Liver (tissue), 8 donors: ENCODE measurements at regions not wholly inside any gene's neighbourhood (a gene's known extent, or its start where the extent isn't known, plus 50 kb on each side); places are given as distances from the start of the nearest gene placed in this dataset.
"Not testable (repeated sequence)": the region's sequence is repeated elsewhere in the genome, so short reads cannot be mapped to it uniquely, and the experiment has no call there.

Experiments
- DNase-seq: peaks from one replicate; pipeline ENCODE4 v3.0.0-alpha.2; 2017; ENCODE audit warnings: low spot score
- H3K27ac ChIP-seq, 2 donors: one replicate each; pipeline ENCODE4 v1.7.0; 2013; ENCODE audit warnings: inconsistent platforms in 2 of 2, low read length in 2 of 2, control low read depth in 1 of 2, low read depth in 1 of 2, mild to moderate bottlenecking in 1 of 2
- H3K27me3 ChIP-seq, 4 donors: one replicate each; pipeline versions ENCODE4 v1.6.1 to v1.7.0; 2013; ENCODE audit warnings: low read length in 3 of 4, inconsistent platforms in 1 of 4, mild to moderate bottlenecking in 1 of 4, moderate library complexity in 1 of 4; ENCODE audit not compliant: control insufficient read depth in 4 of 4, insufficient read depth in 4 of 4
- H3K36me3 ChIP-seq, 4 donors: one replicate each; pipeline versions ENCODE4 v1.6.1 to v1.7.0; 2013; ENCODE audit warnings: low read length in 3 of 4, mild to moderate bottlenecking in 3 of 4, low read depth in 1 of 4, moderate library complexity in 1 of 4; ENCODE audit not compliant: control insufficient read depth in 4 of 4, insufficient read depth in 3 of 4
- H3K4me1 ChIP-seq, 4 donors: one replicate each; pipeline versions ENCODE4 v1.6.1 to v1.7.0; 2013; ENCODE audit warnings: low read length in 3 of 4, mild to moderate bottlenecking in 3 of 4, moderate library complexity in 1 of 4; ENCODE audit not compliant: control insufficient read depth in 4 of 4, insufficient read depth in 4 of 4
- H3K4me3 ChIP-seq, 3 donors: one replicate each; pipeline versions ENCODE4 v1.6.1 to v1.7.0; 2013; ENCODE audit warnings: low read length in 3 of 3, control low read depth in 1 of 3, low read depth in 1 of 3, mild to moderate bottlenecking in 1 of 3
- H3K9ac ChIP-seq, 2 donors: one replicate each; pipeline ENCODE4 v1.7.0; 2013; ENCODE audit warnings: low read length in 2 of 2, mild to moderate bottlenecking in 2 of 2, moderate library complexity in 2 of 2, control low read depth in 1 of 2, low read depth in 1 of 2
- H3K9me3 ChIP-seq, 4 donors: one replicate each; pipeline versions ENCODE4 v1.6.1 to v1.7.0; 2013; ENCODE audit warnings: low read length in 3 of 4; ENCODE audit not compliant: control insufficient read depth in 4 of 4
- EGR1 ChIP-seq, 2 donors: IDR thresholded peaks; 2 replicates each; pipeline ENCODE4 v1.6.1; 2016 to 2018; ENCODE audit warnings: antibody characterized with exemption in 2 of 2, low read depth in 2 of 2
- FOXA1 ChIP-seq: IDR thresholded peaks from 2 replicates; pipeline ENCODE4 v1.6.1; 2016; ENCODE audit warnings: antibody characterized with exemption
- FOXA2 ChIP-seq: IDR thresholded peaks from 2 replicates; pipeline ENCODE4 v1.6.1; 2016; ENCODE audit warnings: antibody characterized with exemption
- GABPA ChIP-seq, 2 donors: IDR thresholded peaks in 1 of 2; conservative IDR thresholded peaks in 1 of 2; 2 replicates each; pipeline ENCODE4 v1.6.1; 2016; ENCODE audit warnings: antibody characterized with exemption in 2 of 2, mild to moderate bottlenecking in 1 of 2, moderate library complexity in 1 of 2
- HNF4A ChIP-seq, 2 donors: conservative IDR thresholded peaks; 2 replicates each; pipeline ENCODE4 v1.6.1; 2016; ENCODE audit warnings: antibody characterized with exemption in 2 of 2, mild to moderate bottlenecking in 2 of 2
- HNF4G ChIP-seq: IDR thresholded peaks from 2 replicates; pipeline ENCODE4 v1.6.1; 2016; ENCODE audit warnings: antibody characterized with exemption
- JUND ChIP-seq, 2 donors: IDR thresholded peaks; 2 replicates each; pipeline ENCODE4 v1.6.1; 2016; ENCODE audit warnings: antibody characterized with exemption in 2 of 2
- NR2F2 ChIP-seq: IDR thresholded peaks from 2 replicates; pipeline ENCODE4 v1.6.1; 2016; ENCODE audit warnings: antibody characterized with exemption
- RAD21 ChIP-seq, 2 donors: IDR thresholded peaks; 2 replicates each; pipeline ENCODE4 v1.6.1; 2016; ENCODE audit warnings: antibody characterized with exemption in 2 of 2, mild to moderate bottlenecking in 2 of 2
- RXRA ChIP-seq, 2 donors: IDR thresholded peaks; 2 replicates each; pipeline ENCODE4 v1.6.1; 2017 to 2018; ENCODE audit warnings: antibody characterized with exemption in 2 of 2, mild to moderate bottlenecking in 1 of 2
- SP1 ChIP-seq: IDR thresholded peaks from 2 replicates; pipeline ENCODE4 v1.6.1; 2018; ENCODE audit warnings: antibody characterized with exemption, mild to moderate bottlenecking
- TAF1 ChIP-seq: conservative IDR thresholded peaks from 2 replicates; pipeline ENCODE4 v1.6.1; 2016; ENCODE audit warnings: antibody characterized with exemption, mild to moderate bottlenecking
- YY1 ChIP-seq: IDR thresholded peaks from 2 replicates; pipeline ENCODE4 v1.6.1; 2016; ENCODE audit warnings: antibody characterized with exemption, mild to moderate bottlenecking
- WGBS: extraction: QIAGEN DNeasy Blood & Tissue Kit; methylation state at CpG from one replicate; pipeline ENCODE4 v1.1.7; 2013; 5-methylcytosine and 5-hydroxymethylcytosine counted together
- TF ChIP-seq, protein P1 (sequence below): IDR thresholded peaks from 2 replicates; pipeline ENCODE4 v1.6.1; 2016; ENCODE audit warnings: antibody characterized with exemption, mild to moderate bottlenecking
- TF ChIP-seq, protein P2 (sequence below): IDR thresholded peaks from 2 replicates; pipeline ENCODE4 v1.6.1; 2016; ENCODE audit warnings: antibody characterized with exemption
- TF ChIP-seq, protein P3 (sequence below): fragments of 150-350 bp; IDR thresholded peaks from 2 replicates; pipeline ENCODE4 v1.5.1; 2017; ENCODE audit warnings: improper control_type of control experiment, low read depth, low read length; ENCODE audit not compliant: missing input control
- TF ChIP-seq, protein P4 (sequence below): IDR thresholded peaks from 2 replicates; pipeline ENCODE4 v1.6.1; 2016; ENCODE audit warnings: antibody characterized with exemption
- TF ChIP-seq, protein P5 (sequence below): IDR thresholded peaks from 2 replicates; pipeline ENCODE4 v1.6.1; 2016; ENCODE audit warnings: antibody characterized with exemption
- donor health status: healthy.
- donor health status: healthy.
- donor health status: healthy.
- donor health status: healthy.
- donor health status: healthy.

DNA sequence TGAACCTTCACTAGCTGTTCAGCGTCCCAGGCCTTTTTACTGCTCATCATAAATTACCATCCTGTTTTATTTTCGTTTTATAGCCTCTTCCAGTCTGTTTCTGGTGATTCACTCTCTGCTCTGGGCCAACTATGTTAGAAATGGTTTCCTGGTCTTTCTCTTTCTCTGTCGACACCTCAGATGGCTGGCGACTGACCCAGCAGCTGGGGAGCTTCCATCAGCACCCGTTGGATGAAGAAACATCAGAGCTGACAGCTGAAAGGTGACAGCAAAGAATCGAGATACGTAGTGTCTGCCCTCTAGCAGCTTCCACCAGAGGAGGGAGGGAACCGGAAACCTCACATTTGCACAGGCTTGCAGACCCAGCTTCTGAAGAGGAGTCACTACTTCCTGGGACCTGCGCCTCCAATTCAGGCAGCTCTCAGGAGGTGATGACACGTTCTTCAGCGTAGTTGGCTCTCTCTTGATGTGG is 82.9 kb upstream of the MLN start (continued):
- TF ChIP-seq RAD21 (IDR thresholded peaks at IDR 0.05) (no peak), HNF4G (no peak), HNF4A (conservative IDR thresholded peaks at IDR 0.05) (no peak), TAF1 (no peak), YY1 (no peak), JUND (IDR thresholded peaks at IDR 0.05) (no peak)
- TF ChIP-seq, protein P1, sequence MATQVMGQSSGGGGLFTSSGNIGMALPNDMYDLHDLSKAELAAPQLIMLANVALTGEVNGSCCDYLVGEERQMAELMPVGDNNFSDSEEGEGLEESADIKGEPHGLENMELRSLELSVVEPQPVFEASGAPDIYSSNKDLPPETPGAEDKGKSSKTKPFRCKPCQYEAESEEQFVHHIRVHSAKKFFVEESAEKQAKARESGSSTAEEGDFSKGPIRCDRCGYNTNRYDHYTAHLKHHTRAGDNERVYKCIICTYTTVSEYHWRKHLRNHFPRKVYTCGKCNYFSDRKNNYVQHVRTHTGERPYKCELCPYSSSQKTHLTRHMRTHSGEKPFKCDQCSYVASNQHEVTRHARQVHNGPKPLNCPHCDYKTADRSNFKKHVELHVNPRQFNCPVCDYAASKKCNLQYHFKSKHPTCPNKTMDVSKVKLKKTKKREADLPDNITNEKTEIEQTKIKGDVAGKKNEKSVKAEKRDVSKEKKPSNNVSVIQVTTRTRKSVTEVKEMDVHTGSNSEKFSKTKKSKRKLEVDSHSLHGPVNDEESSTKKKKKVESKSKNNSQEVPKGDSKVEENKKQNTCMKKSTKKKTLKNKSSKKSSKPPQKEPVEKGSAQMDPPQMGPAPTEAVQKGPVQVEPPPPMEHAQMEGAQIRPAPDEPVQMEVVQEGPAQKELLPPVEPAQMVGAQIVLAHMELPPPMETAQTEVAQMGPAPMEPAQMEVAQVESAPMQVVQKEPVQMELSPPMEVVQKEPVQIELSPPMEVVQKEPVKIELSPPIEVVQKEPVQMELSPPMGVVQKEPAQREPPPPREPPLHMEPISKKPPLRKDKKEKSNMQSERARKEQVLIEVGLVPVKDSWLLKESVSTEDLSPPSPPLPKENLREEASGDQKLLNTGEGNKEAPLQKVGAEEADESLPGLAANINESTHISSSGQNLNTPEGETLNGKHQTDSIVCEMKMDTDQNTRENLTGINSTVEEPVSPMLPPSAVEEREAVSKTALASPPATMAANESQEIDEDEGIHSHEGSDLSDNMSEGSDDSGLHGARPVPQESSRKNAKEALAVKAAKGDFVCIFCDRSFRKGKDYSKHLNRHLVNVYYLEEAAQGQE: no peak

DNA sequence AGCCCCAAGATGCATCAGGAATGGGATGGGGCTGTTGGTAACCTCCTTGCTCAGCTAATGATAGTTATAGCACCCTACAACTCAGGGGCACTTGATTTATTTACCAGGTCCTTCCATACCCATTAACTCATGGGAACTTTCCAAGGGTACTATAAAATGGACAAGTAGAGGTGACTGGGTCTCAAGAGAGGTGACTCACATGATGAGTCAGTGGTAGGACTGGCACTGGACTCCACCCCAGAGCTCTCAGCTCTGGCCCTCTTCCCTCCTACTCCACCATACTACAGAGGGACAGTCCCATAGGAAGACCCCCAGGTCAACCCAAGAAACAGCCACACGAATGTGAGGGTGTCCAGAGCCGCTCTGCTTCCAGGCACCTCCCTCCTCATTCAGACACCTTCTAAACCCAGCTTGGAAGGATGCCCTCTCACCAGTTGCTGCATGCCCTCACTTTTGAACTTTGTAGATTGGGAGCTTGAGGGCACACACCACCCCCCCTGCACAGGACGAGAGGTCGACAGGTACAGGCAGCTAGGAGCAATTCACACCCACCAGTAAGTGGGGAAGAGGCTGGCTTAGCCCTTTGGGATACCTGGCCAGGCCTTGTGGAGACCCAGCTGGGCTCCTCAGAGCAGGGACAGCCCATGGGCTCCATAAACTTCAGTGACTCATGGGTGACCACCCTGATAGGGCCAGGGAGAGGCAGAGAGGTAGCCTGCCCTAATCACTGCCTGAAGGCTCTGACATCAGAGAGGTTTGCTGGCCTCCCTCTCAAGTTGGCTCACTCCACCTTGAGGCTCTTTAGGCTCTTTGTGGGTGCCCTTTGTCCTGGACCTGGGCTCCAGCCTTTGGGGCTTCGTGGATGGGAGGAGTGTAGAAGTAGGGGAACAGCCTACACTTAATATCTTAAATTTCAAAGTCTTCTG is 81.6 kb upstream of the MLN start:
- Histone ChIP-seq H3K9ac (no peak overlapping the region), H3K9me3 (no peaks in the 10 kb centered on the region), H3K4me3 (no peak overlapping the region), H3K27me3 (no peaks in the 10 kb centered on the region), H3K27ac (no peak overlapping the region), H3K36me3 (no peaks in the 10 kb centered on the region), H3K4me1 (no peaks in the 10 kb centered on the region)
- DNase-seq: no peak
- 83% methylated on average over 5 of the region's 5 CpGs for WGBS
- TF ChIP-seq JUND (IDR thresholded peaks at IDR 0.05) (no peak), SP1 (no peak), FOXA1 (no peak), HNF4A (conservative IDR thresholded peaks at IDR 0.05) (no peak), GABPA (IDR thresholded peaks at IDR 0.05 in 1 of 2, conservative IDR thresholded peaks at IDR 0.05 in 1 of 2) (no peak), FOXA2 (no peak), RXRA (IDR thresholded peaks at IDR 0.05) (no peak), RAD21 (IDR thresholded peaks at IDR 0.05) (no peak), TAF1 (no peak), YY1 (no peak), HNF4G (no peak), EGR1 (IDR thresholded peaks at IDR 0.05; ENCODE audit: low read depth in 2 of 2) (no peak), NR2F2 (no peak)
- TF ChIP-seq, protein P2, sequence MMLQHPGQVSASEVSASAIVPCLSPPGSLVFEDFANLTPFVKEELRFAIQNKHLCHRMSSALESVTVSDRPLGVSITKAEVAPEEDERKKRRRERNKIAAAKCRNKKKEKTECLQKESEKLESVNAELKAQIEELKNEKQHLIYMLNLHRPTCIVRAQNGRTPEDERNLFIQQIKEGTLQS: no peak
- TF ChIP-seq, protein P1: no peak
- TF ChIP-seq, protein P3, sequence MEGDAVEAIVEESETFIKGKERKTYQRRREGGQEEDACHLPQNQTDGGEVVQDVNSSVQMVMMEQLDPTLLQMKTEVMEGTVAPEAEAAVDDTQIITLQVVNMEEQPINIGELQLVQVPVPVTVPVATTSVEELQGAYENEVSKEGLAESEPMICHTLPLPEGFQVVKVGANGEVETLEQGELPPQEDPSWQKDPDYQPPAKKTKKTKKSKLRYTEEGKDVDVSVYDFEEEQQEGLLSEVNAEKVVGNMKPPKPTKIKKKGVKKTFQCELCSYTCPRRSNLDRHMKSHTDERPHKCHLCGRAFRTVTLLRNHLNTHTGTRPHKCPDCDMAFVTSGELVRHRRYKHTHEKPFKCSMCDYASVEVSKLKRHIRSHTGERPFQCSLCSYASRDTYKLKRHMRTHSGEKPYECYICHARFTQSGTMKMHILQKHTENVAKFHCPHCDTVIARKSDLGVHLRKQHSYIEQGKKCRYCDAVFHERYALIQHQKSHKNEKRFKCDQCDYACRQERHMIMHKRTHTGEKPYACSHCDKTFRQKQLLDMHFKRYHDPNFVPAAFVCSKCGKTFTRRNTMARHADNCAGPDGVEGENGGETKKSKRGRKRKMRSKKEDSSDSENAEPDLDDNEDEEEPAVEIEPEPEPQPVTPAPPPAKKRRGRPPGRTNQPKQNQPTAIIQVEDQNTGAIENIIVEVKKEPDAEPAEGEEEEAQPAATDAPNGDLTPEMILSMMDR: no peak
- TF ChIP-seq, protein P4, sequence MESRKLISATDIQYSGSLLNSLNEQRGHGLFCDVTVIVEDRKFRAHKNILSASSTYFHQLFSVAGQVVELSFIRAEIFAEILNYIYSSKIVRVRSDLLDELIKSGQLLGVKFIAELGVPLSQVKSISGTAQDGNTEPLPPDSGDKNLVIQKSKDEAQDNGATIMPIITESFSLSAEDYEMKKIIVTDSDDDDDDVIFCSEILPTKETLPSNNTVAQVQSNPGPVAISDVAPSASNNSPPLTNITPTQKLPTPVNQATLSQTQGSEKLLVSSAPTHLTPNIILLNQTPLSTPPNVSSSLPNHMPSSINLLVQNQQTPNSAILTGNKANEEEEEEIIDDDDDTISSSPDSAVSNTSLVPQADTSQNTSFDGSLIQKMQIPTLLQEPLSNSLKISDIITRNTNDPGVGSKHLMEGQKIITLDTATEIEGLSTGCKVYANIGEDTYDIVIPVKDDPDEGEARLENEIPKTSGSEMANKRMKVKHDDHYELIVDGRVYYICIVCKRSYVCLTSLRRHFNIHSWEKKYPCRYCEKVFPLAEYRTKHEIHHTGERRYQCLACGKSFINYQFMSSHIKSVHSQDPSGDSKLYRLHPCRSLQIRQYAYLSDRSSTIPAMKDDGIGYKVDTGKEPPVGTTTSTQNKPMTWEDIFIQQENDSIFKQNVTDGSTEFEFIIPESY: no peak
- TF ChIP-seq, protein P5, sequence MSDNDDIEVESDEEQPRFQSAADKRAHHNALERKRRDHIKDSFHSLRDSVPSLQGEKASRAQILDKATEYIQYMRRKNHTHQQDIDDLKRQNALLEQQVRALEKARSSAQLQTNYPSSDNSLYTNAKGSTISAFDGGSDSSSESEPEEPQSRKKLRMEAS: no peak

DNA sequence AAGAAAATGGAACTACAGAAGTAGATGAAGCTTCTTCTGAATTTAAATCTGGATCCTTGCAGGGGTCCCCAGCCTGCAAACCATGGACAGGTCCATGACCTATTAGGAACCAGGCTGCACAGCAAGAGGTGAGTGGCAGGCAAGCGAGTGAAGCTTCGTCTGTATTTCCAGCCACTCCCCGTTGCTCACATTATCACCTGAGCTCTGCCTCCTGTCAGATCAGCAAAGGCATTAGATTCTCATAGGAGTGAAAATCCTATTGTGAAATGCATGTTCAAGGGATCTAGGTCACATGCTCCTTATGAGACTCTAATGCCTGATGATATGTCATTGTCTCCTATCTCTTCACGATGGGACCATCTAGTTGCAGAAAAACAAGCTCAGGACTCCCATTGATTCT is 79.8 kb upstream of the MLN start:
- H3K4me1 ChIP-seq, H3K9ac ChIP-seq, H3K4me3 ChIP-seq, DNase-seq, H3K27me3 ChIP-seq, H3K27ac ChIP-seq, H3K36me3 ChIP-seq, H3K9me3 ChIP-seq: not testable (repeated sequence)
- 92% methylated on average over 4 of the region's 4 CpGs for WGBS
